ENCODE measurements at regions not wholly inside any gene's neighbourhood (a gene's known extent, or its start where the extent isn't known, plus 50 kb on each side); places are given as distances from the start of the nearest gene placed in this dataset.

DNA sequence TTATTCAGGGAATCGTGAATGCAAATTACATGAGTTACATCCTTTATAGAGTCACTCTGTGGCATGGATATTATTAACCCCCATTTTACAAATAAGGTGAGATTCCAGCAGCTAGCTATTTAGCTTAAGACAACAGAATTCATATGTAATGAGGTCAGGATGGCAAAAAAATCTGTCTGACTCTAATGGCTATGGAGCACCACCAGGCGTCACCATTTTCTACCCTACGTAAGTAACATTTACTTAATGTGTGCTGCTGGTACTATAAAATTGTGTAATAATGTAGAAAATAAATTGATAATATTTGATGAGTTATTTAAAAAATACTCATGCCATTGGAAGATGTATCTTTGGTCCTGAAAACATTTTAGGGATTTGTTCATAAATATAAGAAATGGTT lies 2040.1 kb upstream of the LRRTM1 start:
- H2AFZ ChIP-seq (ENCODE audit: control insufficient read depth, low read length), result no peak overlapping the region
- H3K4me2 ChIP-seq (ENCODE audit: control insufficient read depth, extremely low read depth, insufficient read depth, low read depth, low read length), result no peak overlapping the region
- FAIRE-seq (no peak), DNase-seq (ENCODE audit: low read depth, low spot score) (no peak)
- dilution Hi-C loops (cut with MboI; ENCODE audit: extremely low pct_ligation_motif_present, low sequenced_read_pairs), result no loop called here
- H3K9me1 ChIP-seq (ENCODE audit: control insufficient read depth, extremely low read depth, insufficient read depth, low read length), result no peaks in the 10 kb centered on the region
- H3K4me1 ChIP-seq (ENCODE audit: control insufficient read depth, extremely low read depth, insufficient read depth, low read length), result no peaks in the 10 kb centered on the region
- no peaks in the 10 kb centered on the region for H3K79me2 ChIP-seq (ENCODE audit: control insufficient read depth, insufficient read depth, low read length)
- no peak overlapping the region for H3K27ac ChIP-seq (ENCODE audit: control insufficient read depth, insufficient read depth, low read length)
- H3K9ac ChIP-seq (ENCODE audit: control insufficient read depth, extremely low read depth, insufficient read depth, low read length), result no peak overlapping the region
- H4K20me1 ChIP-seq (ENCODE audit: control insufficient read depth, extremely low read depth, insufficient read depth, low read length), result no peaks in the 10 kb centered on the region
- no peak for TF ChIP-seq EZH2 (IDR thresholded peaks at IDR 0.05; ENCODE audit: low read length)
- TF ChIP-seq, protein P1, sequence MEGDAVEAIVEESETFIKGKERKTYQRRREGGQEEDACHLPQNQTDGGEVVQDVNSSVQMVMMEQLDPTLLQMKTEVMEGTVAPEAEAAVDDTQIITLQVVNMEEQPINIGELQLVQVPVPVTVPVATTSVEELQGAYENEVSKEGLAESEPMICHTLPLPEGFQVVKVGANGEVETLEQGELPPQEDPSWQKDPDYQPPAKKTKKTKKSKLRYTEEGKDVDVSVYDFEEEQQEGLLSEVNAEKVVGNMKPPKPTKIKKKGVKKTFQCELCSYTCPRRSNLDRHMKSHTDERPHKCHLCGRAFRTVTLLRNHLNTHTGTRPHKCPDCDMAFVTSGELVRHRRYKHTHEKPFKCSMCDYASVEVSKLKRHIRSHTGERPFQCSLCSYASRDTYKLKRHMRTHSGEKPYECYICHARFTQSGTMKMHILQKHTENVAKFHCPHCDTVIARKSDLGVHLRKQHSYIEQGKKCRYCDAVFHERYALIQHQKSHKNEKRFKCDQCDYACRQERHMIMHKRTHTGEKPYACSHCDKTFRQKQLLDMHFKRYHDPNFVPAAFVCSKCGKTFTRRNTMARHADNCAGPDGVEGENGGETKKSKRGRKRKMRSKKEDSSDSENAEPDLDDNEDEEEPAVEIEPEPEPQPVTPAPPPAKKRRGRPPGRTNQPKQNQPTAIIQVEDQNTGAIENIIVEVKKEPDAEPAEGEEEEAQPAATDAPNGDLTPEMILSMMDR (optimal IDR thresholded peaks at IDR 0.05 in 1 of 3, IDR thresholded peaks at IDR 0.05 in 1 of 3, conservative IDR thresholded peaks at IDR 0.05 in 1 of 3; ENCODE audit: extremely low read depth in 1 of 3, insufficient read depth in 2 of 3, low read length in 3 of 3), result no peak
- H3K36me3 ChIP-seq (ENCODE audit: control insufficient read depth in 2 of 2, extremely low read depth in 1 of 2, insufficient read depth in 2 of 2, low read length in 2 of 2), result no peaks in the 10 kb centered on the region
- H3K27me3 ChIP-seq (ENCODE audit: control insufficient read depth, extremely low read depth, insufficient read depth, low read length), result no peaks in the 10 kb centered on the region
- H3K4me3 ChIP-seq (ENCODE audit: control insufficient read depth in 2 of 3, extremely low read depth in 1 of 3, insufficient read depth in 2 of 3, low read depth in 1 of 3, low read length in 3 of 3), result no peak overlapping the region
- H3K9me3 ChIP-seq (ENCODE audit: control insufficient read depth, low read depth, low read length), result no peaks in the 10 kb centered on the region

DNA sequence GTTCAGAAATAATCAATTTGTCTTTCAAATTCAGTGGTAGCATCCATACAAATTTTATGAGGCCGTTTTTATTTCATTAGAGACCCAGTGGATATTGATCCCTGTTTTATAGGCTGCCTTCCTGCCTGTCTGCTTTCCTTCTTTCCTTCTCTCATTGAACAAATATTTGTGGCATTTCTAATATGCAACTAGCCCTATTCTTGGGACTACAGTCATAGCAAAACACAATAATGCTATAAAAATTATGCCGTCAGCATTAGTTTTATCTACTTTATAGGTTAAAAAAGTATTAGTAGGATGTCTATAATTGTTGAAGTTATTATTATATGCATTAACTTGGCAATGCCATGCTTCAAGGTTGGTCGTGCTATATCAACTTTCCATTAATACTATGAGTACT lies 2037.8 kb upstream of the LRRTM1 start:
- Histone ChIP-seq H3K9me1 (ENCODE audit: control insufficient read depth, extremely low read depth, insufficient read depth, low read length) (no peaks in the 10 kb centered on the region), H3K27me3 (ENCODE audit: control insufficient read depth, extremely low read depth, insufficient read depth, low read length) (no peaks in the 10 kb centered on the region), H2AFZ (ENCODE audit: control insufficient read depth, low read length) (no peak overlapping the region), H3K4me3 (ENCODE audit: control insufficient read depth in 2 of 3, extremely low read depth in 1 of 3, insufficient read depth in 2 of 3, low read depth in 1 of 3, low read length in 3 of 3) (no peak overlapping the region), H3K9ac (ENCODE audit: control insufficient read depth, extremely low read depth, insufficient read depth, low read length) (no peak overlapping the region), H4K20me1 (ENCODE audit: control insufficient read depth, extremely low read depth, insufficient read depth, low read length) (no peaks in the 10 kb centered on the region), H3K27ac (ENCODE audit: control insufficient read depth, insufficient read depth, low read length) (no peak overlapping the region), H3K36me3 (ENCODE audit: control insufficient read depth in 2 of 2, extremely low read depth in 1 of 2, insufficient read depth in 2 of 2, low read length in 2 of 2) (no peaks in the 10 kb centered on the region), H3K4me2 (ENCODE audit: control insufficient read depth, extremely low read depth, insufficient read depth, low read depth, low read length) (no peak overlapping the region), H3K79me2 (ENCODE audit: control insufficient read depth, insufficient read depth, low read length) (no peaks in the 10 kb centered on the region), H3K9me3 (ENCODE audit: control insufficient read depth, low read depth, low read length) (no peaks in the 10 kb centered on the region), H3K4me1 (ENCODE audit: control insufficient read depth, extremely low read depth, insufficient read depth, low read length) (no peaks in the 10 kb centered on the region)
- TF ChIP-seq, protein P1 (optimal IDR thresholded peaks at IDR 0.05 in 1 of 3, IDR thresholded peaks at IDR 0.05 in 1 of 3, conservative IDR thresholded peaks at IDR 0.05 in 1 of 3; ENCODE audit: extremely low read depth in 1 of 3, insufficient read depth in 2 of 3, low read length in 3 of 3), result no peak
- no peak for TF ChIP-seq EZH2 (IDR thresholded peaks at IDR 0.05; ENCODE audit: low read length)
- DNase-seq (ENCODE audit: low read depth, low spot score), result no peak
- no peak for FAIRE-seq
- dilution Hi-C loops (cut with MboI; ENCODE audit: extremely low pct_ligation_motif_present, low sequenced_read_pairs), result no loop called here
